ENCODE measurements at regions not wholly inside any gene's neighbourhood (a gene's known extent, or its start where the extent isn't known, plus 50 kb on each side); places are given as distances from the start of the nearest gene placed in this dataset.

- no peak for DNase-seq
Observed at GRCh38 chrX:134747006-134747405, 50.0 kb downstream of the PABIR2 start.

DNA sequence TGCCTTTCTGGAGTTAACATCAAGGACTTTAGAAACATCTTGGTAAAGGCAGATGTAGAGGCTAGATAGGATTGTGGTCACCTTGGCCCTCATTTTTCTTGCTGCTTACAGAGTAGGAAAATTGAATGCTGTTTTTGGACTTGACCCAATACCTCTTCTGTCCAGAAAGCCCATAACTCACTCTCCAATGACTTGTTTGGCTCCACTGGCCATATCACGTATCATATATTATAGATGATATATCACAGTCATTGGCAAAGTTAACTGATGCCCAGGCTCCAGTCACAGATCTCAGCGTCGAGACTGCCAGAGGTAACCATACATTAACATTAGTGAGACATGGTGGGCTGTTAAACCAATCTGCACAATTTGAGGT lies 50.6 kb downstream of the PABIR2 start:
- no peak for DNase-seq

GRCh38 chrX:134745636-134746409 lies 51.2 kb downstream of the PABIR2 start:
- DNase-seq = no peak

DNA sequence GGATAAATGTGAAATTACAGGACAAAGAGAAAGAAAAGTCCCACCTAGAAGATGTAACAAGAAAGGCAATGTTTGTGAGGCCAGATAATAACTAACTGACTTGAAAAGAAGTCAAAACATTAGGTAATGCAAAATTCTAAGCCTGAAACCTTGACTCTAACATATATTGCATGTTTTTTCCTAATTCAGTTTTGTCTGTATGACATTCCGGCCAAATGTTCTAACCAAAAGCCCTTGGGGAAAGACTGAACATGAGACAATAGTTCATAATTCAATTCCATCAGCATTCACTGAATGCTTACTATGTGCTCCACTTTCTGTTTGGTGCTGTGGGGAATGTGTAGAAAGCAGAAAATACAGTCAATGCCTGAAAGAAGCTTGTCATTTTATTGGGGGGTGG lies 53.9 kb downstream of the PABIR2 start:
- peak; percentile 74 for DNase-seq

GRCh38 chrX:134742573-134742972 lies 54.4 kb downstream of the PABIR2 start:
- DNase-seq = no peak

GRCh38 chrX:134741746-134742145 lies 55.3 kb downstream of the PABIR2 start:
- no peak for DNase-seq

DNA sequence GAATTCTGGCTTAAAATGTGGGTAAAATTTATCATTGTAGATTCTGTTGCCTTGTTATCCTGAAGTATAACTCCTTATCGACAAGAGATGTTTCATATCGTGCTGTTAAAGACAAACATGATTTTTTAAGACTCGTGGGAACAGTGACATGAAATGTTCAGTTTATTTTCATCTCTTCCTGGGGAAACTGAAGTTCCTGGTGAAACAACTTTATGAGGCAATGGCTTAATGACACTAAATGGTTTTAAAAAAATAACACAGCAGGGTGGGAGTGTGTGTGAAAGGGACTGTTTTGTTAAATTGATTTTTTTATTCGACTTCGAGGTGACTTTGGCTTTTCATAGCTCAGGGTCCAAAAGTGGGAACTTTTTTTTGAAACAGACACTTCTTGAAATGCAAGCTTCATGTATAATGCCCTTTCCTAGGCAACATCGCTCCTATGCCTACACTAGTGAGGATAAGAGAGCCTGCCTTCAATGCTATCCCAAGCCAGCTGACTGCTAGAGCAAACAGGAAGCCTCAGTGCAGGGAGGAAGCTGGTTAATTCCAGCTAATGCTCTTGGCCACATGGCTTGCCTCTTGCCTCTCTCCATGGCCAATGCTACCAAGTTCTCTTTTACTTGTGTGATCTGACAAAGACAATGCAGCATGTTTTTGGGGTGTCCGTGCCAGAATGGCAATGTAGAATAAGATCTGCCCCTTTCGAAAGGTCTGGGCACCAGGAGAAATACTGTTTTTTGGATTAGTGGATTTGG lies 57.8 kb downstream of the PABIR2 start:
- DNase-seq = no peak

DNA sequence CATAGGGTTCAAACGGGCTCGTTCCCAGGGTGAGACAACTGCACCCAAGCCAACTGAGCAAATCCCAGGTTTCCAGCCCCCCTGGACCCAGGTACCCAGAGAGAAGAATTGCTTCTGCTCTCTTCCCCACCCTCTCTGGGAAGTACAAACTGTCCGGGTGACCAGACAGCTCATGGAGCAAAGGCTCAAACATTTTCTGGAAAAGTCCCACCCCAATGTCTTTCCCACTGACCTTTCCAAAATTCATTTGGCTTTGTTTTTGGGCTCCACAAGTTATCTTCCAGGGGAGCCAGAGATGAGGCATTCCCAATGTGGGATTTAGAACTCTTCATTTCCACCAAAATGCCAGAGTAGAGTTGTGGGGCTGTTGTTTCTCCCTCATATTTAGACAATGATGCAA lies 58.6 kb downstream of the PABIR2 start:
- DNase-seq = no peak

DNA sequence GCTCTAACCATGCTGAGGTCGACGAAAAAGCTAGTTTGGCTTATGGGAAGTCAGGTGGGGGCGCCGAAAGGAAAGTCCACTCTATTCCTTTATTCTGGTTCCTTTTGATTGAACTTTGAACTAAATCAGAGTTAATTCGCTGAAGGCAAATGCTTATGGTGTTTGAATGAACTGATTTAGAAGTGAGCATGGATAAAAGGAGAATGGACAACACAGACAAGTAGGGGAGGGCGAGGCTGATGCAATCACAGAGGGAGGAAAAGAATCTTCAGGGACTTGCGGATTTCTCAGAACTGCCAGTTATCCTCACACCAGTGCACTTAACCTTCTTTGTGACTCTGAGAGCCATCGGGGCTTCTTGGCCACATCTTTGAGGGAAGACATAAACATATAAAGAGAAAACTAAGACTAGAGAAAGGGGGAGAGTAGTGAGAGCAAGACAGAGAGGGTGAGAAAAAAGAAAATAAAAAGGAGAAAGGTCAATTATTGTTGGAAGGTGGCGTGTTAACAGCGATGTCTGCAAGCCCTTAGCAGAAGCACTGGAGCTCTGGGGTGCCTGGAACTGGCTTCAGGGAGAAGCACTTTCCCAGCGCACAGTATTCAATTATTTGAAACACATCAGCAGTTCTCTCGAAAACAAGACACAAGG lies 59.2 kb downstream of the PABIR2 start:
- DNase-seq = no peak

- no peak for DNase-seq
Observed at GRCh38 chrX:134737061-134737460, 59.9 kb downstream of the PABIR2 start.

DNA sequence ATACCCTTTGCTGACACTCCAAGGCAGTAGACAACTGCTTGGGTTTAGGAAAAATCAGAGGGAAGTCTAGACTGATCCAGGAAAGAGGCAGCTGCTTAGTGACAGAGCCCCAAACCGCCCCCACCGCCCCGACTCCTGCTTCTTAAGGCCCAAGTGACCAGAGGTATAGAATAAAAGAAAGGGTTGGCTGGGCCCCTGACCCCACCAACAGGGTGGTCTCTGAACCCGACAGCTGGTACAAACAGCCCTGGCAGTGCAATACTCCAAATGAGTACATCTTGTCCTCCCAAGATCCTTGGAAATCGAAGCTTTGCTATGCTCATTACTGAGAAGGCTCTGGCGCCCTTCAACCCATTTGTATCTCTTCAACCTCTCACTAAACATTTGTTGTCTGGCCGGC lies 60.6 kb downstream of the PABIR2 start:
- no peak for DNase-seq

GRCh38 chrX:134735015-134735414 lies 62.0 kb downstream of the PABIR2 start:
- DNase-seq = no peak

DNA sequence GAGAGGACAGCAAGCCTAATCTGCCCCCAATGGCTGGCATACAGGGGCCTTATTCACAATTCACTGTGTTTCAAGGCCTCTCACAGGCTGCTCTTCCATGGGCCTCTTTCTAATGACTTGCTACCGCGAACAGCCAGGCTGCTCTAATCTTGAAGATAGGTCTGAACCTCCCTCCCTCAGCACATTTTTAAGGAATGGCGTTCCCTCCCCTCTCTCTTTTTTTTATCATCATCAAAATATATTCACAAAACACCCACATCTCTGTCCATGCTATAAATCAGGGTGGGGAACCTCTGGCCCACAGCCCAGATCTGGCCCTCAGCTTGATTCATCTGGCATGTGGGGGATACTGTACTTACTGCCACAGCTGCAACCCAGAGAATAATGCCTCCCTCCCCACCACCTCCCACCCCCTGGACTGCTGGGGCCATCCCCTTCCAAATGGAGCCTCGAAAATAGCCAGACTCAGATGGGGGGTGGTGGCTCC lies 62.5 kb downstream of the PABIR2 start:
- peak; percentile 90 for DNase-seq

GRCh38 chrX:134733591-134733990 lies 63.4 kb downstream of the PABIR2 start:
- DNase-seq = no peak

DNA sequence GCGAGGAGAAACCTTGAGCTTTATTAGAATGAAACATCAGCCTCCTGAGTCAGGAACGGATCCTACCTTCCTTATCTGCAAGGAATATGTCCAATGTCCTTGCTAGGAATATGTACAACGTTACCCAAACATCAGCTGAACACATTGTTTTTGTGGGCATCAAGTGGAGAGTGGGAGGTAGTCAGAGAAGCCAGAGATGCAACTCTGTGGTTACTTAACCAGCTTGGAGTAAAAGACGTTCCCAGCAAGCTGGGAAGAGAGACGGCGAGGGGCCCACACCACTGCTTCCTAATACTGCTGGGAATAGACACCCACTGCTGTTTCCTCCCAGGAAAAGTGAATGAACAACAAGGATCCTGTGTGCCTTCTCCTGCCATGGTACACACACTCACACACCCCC lies 64.3 kb downstream of the PABIR2 start:
- no peak for DNase-seq

DNA sequence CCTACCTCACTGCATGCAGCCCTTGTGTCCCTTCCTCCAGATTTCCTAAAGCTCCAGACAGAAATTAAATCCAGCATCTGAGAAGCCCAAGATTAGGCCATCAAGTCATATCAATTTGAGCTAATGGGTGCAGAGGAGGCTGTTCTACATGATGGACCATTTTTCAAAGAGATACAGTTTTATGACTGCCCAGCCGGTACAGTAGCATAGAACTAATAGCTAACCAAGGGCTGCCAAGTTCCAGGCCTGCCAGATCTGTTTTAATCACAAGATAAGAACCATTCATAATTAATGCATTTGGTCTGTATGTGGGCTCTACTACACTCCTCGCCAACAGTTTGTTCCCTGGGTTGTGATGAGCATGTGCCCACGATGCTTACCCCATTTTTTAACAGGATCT lies 64.9 kb downstream of the PABIR2 start:
- DNase-seq = no peak

GRCh38 chrX:134727363-134727762 lies 69.1 kb upstream of the PLAC1 start:
- no peak for DNase-seq

DNA sequence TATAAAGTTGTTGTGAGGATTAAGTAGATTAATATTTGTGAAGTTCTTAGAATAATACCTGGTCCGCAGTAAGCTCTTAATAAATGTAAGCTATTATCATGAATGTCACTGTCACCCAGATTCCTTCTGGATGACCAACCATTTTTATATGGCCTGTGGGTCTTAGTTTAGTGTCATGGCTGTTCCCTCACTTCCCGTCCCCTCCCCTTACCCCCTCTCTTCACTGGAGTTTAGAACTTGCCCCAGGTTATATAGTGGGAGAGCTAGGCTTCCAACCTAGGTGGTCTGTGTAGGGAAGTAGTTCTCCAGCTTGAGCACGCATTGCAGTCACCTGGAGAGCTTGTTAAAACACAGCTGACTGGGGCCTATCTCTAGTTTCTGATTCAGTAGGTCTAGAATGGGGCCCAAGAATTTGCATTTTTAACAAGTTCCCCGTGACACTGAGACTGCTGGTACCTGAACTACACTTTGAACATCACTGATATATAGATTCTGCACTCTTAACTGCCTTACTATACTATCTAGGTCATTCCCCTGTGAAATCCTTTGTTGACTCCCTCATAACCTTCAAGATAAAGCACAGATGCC lies 66.9 kb upstream of the PLAC1 start:
- DNase-seq = no peak

DNA sequence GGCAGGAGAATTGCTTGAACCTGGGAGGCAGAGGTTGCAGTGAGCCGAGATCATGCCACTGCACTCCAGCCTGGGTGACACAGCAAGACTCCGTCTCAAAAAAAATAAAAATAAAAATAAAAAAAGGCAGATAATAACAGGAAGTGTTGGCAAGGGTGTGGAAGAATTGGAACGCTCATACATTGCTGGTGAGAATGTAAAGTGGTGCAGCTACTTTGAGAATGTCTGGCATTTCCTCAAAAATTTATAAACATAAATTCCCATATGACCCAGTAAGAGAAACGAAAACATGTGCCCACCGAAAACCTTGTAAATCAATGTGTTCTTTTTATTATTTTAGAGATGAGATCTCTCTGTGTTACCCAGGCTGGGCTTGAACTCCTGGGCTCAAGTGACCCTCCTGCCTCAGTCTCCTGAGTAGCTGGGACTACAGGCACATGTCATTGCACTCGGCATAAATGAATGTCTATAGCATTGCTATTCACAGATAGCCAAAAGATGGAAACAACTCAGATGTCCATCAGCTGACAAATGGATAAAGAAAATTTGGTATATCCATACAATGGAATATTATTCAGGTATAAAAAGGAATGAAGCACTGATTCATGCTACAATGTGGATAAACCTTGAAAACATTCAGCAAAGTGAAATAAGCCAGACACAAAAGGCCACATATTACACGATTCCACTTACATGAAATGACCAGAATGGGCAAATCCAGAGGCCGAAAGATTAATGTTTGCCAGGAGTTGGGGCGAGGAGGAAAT lies 63.7 kb upstream of the PLAC1 start:
- peak; percentile 41 for DNase-seq

- DNase-seq = peak; percentile 38
Observed at GRCh38 chrX:134718966-134719317, 60.7 kb upstream of the PLAC1 start.

GRCh38 chrX:134718105-134718965 lies 60.1 kb upstream of the PLAC1 start:
- DNase-seq = peak; percentile 96

DNA sequence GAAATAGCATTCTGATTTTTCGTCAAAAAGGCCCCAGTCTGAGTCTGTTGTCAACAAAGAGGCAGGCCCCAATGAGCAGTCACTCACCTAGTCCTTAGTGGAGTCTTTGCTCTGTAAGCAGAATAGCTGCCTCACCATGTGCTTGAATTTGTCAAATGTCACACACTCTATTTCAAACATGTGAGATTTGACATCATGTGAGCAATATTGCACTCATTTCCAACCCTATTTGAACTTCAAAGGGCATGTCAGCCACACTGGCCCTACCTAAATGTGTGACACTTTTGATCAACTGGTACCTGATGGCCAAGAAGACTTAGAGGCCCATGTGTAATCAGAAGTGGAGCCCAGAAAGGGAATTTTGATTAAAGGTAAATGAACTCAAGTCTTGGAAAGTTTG lies 59.4 kb upstream of the PLAC1 start:
- no peak for DNase-seq

Measured in fibroblast of skin of right quadriceps (primary cell).